Epithelial cell of esophagus (primary cell): ENCODE measurements at regions not wholly inside any gene's neighbourhood (a gene's known extent, or its start where the extent isn't known, plus 50 kb on each side); places are given as distances from the start of the nearest gene placed in this dataset.

Experiments used
- DNase-seq: peaks from one replicate; pipeline ENCODE4 v3.0.0; 2010; ENCODE audit warnings: low read depth
- H3K4me3 ChIP-seq: 2 replicates; pipeline ENCODE4 v1.5.1; 2011; ENCODE audit warnings: mild to moderate bottlenecking, low read length, control low read depth
- CTCF ChIP-seq: IDR thresholded peaks from 2 replicates; pipeline ENCODE4 v1.5.1; 2011; ENCODE audit warnings: low read depth, mild to moderate bottlenecking, low read length, control low read depth, inconsistent platforms; ENCODE audit not compliant: insufficient read depth; ENCODE audit errors: missing control alignments

- TF ChIP-seq CTCF = no peak
- no peak overlapping the region for H3K4me3 ChIP-seq
- DNase-seq = no peak
Observed at GRCh38 chr2:2733818-2734217, 402.7 kb upstream of the MYT1L start.

- no peak overlapping the region for H3K4me3 ChIP-seq
- TF ChIP-seq CTCF = no peak
- no peak for DNase-seq
Observed at GRCh38 chr2:2732331-2733119, 401.4 kb upstream of the MYT1L start.

- TF ChIP-seq CTCF = no peak
- DNase-seq = no peak
- H3K4me3 ChIP-seq = no peak overlapping the region
Observed at GRCh38 chr2:2731816-2732284, 400.8 kb upstream of the MYT1L start.

GRCh38 chr2:2731101-2731815 lies 400.2 kb upstream of the MYT1L start:
- no peak for TF ChIP-seq CTCF
- DNase-seq = no peak
- H3K4me3 ChIP-seq = no peak overlapping the region

GRCh38 chr2:2730301-2730833 lies 399.3 kb upstream of the MYT1L start:
- H3K4me3 ChIP-seq = no peak overlapping the region
- no peak for DNase-seq
- TF ChIP-seq CTCF = no peak

- DNase-seq = no peak
- no peak for TF ChIP-seq CTCF
- H3K4me3 ChIP-seq = no peak overlapping the region
Observed at GRCh38 chr2:2729246-2729645, 398.2 kb upstream of the MYT1L start.
